NCI-H2196 (cell line): ENCODE measurements at regions not wholly inside any gene's neighbourhood (a gene's known extent, or its start where the extent isn't known, plus 50 kb on each side); places are given as distances from the start of the nearest gene placed in this dataset.

Source experiments
- DNase-seq: peaks from one replicate; lab custom pipeline; 2025; ENCODE audit not compliant: unreplicated experiment; lab: John Stamatoyannopoulos, UW

- DNase-seq: no peak
Measured at GRCh38 chr12:77504466-77504865, 326.2 kb upstream of the NAV3 start.

GRCh38 chr12:77500089-77500488 is 330.6 kb upstream of the NAV3 start:
- DNase-seq: no peak

- no peak for DNase-seq
Measured at GRCh38 chr12:77497647-77498046, 333.0 kb upstream of the NAV3 start.

GRCh38 chr12:77496714-77497113 is 334.0 kb upstream of the NAV3 start:
- DNase-seq: no peak

- DNase-seq: no peak
Measured at GRCh38 chr12:77494296-77494695, 336.4 kb upstream of the NAV3 start.

GRCh38 chr12:77493302-77494168 is 337.2 kb upstream of the NAV3 start:
- no peak for DNase-seq

GRCh38 chr12:77492536-77492935 is 338.2 kb upstream of the NAV3 start:
- no peak for DNase-seq

GRCh38 chr12:77489331-77489970 is 341.2 kb upstream of the NAV3 start:
- DNase-seq: no peak

GRCh38 chr12:77488041-77488620 is 342.6 kb upstream of the NAV3 start:
- DNase-seq: no peak

GRCh38 chr12:77486872-77487271 is 343.8 kb upstream of the NAV3 start:
- DNase-seq: no peak

- no peak for DNase-seq
Measured at GRCh38 chr12:77485961-77486854, 344.5 kb upstream of the NAV3 start.

GRCh38 chr12:77481687-77482086 is 349.0 kb upstream of the NAV3 start:
- DNase-seq: no peak

- no peak for DNase-seq
Measured at GRCh38 chr12:77477907-77478533, 352.7 kb upstream of the NAV3 start.

- no peak for DNase-seq
Measured at GRCh38 chr12:77471801-77472200, 358.9 kb upstream of the NAV3 start.

GRCh38 chr12:77469578-77470333 is 360.9 kb upstream of the NAV3 start:
- DNase-seq: no peak

GRCh38 chr12:77442633-77443032 is 377.3 kb upstream of the E2F7 start:
- DNase-seq: no peak

- DNase-seq: no peak
Measured at GRCh38 chr12:77439749-77440148, 374.4 kb upstream of the E2F7 start.

- no peak for DNase-seq
Measured at GRCh38 chr12:77438644-77439043, 373.3 kb upstream of the E2F7 start.

GRCh38 chr12:77437206-77437605 is 371.8 kb upstream of the E2F7 start:
- DNase-seq: no peak
